ENCODE measurements at regions not wholly inside any gene's neighbourhood (a gene's known extent, or its start where the extent isn't known, plus 50 kb on each side); places are given as distances from the start of the nearest gene placed in this dataset.

- H3K4me2 ChIP-seq (ENCODE audit: control insufficient read depth, insufficient read depth), result no peak overlapping the region
- H3K9ac ChIP-seq (ENCODE audit: control insufficient read depth, insufficient read depth, low read length), result no peak overlapping the region
- ChIA-PET CTCF (interaction anchor here (1.0 to 1.4 kb wide), 2 partner anchors 18 to 43 kb away, joined by 3 read pairs; no protein-coding TSS in a partner anchor), SMC1A (ENCODE audit: uncharacterized antibody, unreplicated experiment) (no interaction called here), POLR2A (no interaction called here), RAD21 (ENCODE audit: unreplicated experiment) (no interaction called here)
- H3K36me3 ChIP-seq (ENCODE audit: control insufficient read depth in 2 of 2, insufficient read depth in 2 of 2, low read length in 1 of 2), result no peaks in the 10 kb centered on the region
- intact Hi-C loops (cut with micrococcal nuclease; ENCODE audit: unreplicated experiment) (no loop called here), in situ Hi-C loops (cut with MboI) (no loop called here)
- no peaks in the 10 kb centered on the region for H3K4me1 ChIP-seq (ENCODE audit: control insufficient read depth, insufficient read depth, low read length)
- DNase-seq (ENCODE audit: low read depth, low spot score), result no peak
- ATAC-seq, result no peak
- H3K27ac ChIP-seq (ENCODE audit: control insufficient read depth, insufficient read depth), result no peak overlapping the region
- WGBS (ENCODE audit: insufficient coverage, insufficient replicate concordance, low lambda C conversion rate, missing lambda C conversion rate), result 88% methylated on average over 1 of the region's 1 CpG
- FAIRE-seq, result no peak
- H2AFZ ChIP-seq (ENCODE audit: control insufficient read depth, low read depth, low read length), result no peak overlapping the region
- TF ChIP-seq IRF5 (IDR thresholded peaks at IDR 0.05; ENCODE audit: borderline replicate concordance), result no peak
- TF ChIP-seq TCF3 (IDR thresholded peaks at IDR 0.05; ENCODE audit: borderline replicate concordance, insufficient read depth, low read depth, low read length), result no peak
- TF ChIP-seq POLR2AphosphoS2 (IDR thresholded peaks at IDR 0.05; ENCODE audit: low read depth, low read length), result no peak
- no peak for TF ChIP-seq SMARCA5 (IDR thresholded peaks at IDR 0.05)
- no peaks in the 10 kb centered on the region for H3K9me3 ChIP-seq (replicated peaks; ENCODE audit: control insufficient read depth, insufficient read depth, low read length)
- no peaks in the 10 kb centered on the region for H3K79me2 ChIP-seq (ENCODE audit: control insufficient read depth, insufficient read depth, low read length)
- H4K20me1 ChIP-seq (ENCODE audit: control insufficient read depth, insufficient read depth), result no peaks in the 10 kb centered on the region
- no TSS peak for BruUV-seq (replicated peaks)
- no peaks in the 10 kb centered on the region for H3K27me3 ChIP-seq (replicated peaks in 1 of 2; ENCODE audit: control insufficient read depth in 2 of 2, insufficient read depth in 2 of 2, low read length in 1 of 2)
- no peak overlapping the region for H3K4me3 ChIP-seq
Measured at GRCh38 chr7:21198921-21199320, 229.0 kb upstream of the SP4 start.

DNA sequence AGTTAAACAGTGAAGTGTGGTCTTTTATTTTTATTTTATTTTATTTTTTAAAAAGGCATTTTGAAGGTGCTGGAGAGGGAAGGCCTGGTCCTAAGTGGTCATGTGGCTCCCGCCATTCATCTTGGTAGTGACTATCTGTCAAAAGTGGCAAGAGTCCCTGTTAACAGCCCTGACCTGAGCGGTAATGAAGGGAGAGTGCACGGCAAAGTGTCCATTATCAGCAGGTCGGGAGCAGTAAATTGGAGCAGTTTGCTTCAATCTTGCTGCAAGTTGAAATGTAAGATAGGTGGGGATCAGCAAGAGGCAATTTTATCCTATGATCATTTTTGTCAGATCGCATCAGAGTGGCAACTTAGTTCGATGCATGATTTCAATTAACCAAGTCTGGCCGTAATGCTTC lies 227.4 kb upstream of the SP4 start:
- ATAC-seq (no peak), DNase-seq (ENCODE audit: low read depth, low spot score) (no peak), FAIRE-seq (no peak)
- SMC1A ChIA-PET (ENCODE audit: uncharacterized antibody, unreplicated experiment), result interaction anchor here (0.6 kb wide), 1 partner anchor 56 kb away, joined by 3 read pairs; no protein-coding TSS in a partner anchor
- no peak overlapping the region for H3K27ac ChIP-seq (ENCODE audit: control insufficient read depth, insufficient read depth)
- no peaks in the 10 kb centered on the region for H3K79me2 ChIP-seq (ENCODE audit: control insufficient read depth, insufficient read depth, low read length)
- H3K9ac ChIP-seq (ENCODE audit: control insufficient read depth, insufficient read depth, low read length), result no peak overlapping the region
- no peaks in the 10 kb centered on the region for H3K9me3 ChIP-seq (replicated peaks; ENCODE audit: control insufficient read depth, insufficient read depth, low read length)
- BruUV-seq (replicated peaks), result no TSS peak
- 49% methylated on average over 7 of the region's 7 CpGs for WGBS (ENCODE audit: insufficient coverage, insufficient replicate concordance, low lambda C conversion rate, missing lambda C conversion rate)
- RAD21 ChIA-PET (ENCODE audit: unreplicated experiment), result no interaction called here
- POLR2A ChIA-PET, result no interaction called here
- H3K4me3 ChIP-seq, result no peak overlapping the region
- H2AFZ ChIP-seq (ENCODE audit: control insufficient read depth, low read depth, low read length), result no peak overlapping the region
- CTCF ChIA-PET, result no interaction called here
- H3K27me3 ChIP-seq (replicated peaks in 1 of 2; ENCODE audit: control insufficient read depth in 2 of 2, insufficient read depth in 2 of 2, low read length in 1 of 2), result no peaks in the 10 kb centered on the region
- no peaks in the 10 kb centered on the region for H4K20me1 ChIP-seq (ENCODE audit: control insufficient read depth, insufficient read depth)
- TF ChIP-seq NFXL1 (IDR thresholded peaks at IDR 0.05; ENCODE audit: borderline replicate concordance) (no peak), ZNF384 (IDR thresholded peaks at IDR 0.05; ENCODE audit: borderline replicate concordance, low read depth, low read length) (no peak)
- TF ChIP-seq, protein P1, sequence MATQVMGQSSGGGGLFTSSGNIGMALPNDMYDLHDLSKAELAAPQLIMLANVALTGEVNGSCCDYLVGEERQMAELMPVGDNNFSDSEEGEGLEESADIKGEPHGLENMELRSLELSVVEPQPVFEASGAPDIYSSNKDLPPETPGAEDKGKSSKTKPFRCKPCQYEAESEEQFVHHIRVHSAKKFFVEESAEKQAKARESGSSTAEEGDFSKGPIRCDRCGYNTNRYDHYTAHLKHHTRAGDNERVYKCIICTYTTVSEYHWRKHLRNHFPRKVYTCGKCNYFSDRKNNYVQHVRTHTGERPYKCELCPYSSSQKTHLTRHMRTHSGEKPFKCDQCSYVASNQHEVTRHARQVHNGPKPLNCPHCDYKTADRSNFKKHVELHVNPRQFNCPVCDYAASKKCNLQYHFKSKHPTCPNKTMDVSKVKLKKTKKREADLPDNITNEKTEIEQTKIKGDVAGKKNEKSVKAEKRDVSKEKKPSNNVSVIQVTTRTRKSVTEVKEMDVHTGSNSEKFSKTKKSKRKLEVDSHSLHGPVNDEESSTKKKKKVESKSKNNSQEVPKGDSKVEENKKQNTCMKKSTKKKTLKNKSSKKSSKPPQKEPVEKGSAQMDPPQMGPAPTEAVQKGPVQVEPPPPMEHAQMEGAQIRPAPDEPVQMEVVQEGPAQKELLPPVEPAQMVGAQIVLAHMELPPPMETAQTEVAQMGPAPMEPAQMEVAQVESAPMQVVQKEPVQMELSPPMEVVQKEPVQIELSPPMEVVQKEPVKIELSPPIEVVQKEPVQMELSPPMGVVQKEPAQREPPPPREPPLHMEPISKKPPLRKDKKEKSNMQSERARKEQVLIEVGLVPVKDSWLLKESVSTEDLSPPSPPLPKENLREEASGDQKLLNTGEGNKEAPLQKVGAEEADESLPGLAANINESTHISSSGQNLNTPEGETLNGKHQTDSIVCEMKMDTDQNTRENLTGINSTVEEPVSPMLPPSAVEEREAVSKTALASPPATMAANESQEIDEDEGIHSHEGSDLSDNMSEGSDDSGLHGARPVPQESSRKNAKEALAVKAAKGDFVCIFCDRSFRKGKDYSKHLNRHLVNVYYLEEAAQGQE (IDR thresholded peaks at IDR 0.05; ENCODE audit: low read depth, low read length), result no peak
- H3K36me3 ChIP-seq (ENCODE audit: control insufficient read depth in 2 of 2, insufficient read depth in 2 of 2, low read length in 1 of 2), result no peaks in the 10 kb centered on the region
- H3K4me1 ChIP-seq (ENCODE audit: control insufficient read depth, insufficient read depth, low read length), result no peaks in the 10 kb centered on the region
- intact Hi-C loops (cut with micrococcal nuclease; ENCODE audit: unreplicated experiment), result no loop called here
- in situ Hi-C loops (cut with MboI), result no loop called here
- H3K4me2 ChIP-seq (ENCODE audit: control insufficient read depth, insufficient read depth), result no peak overlapping the region
